CD4-positive, alpha-beta T cell (primary cell): ENCODE measurements at regions not wholly inside any gene's neighbourhood (a gene's known extent, or its start where the extent isn't known, plus 50 kb on each side); places are given as distances from the start of the nearest gene placed in this dataset.

Experiments used
- ATAC-seq: fragments of 200-7000 bp; cut with Tn5 transposase; one replicate; pipeline ENCODE4 v1.10.0; 2022; ENCODE audit warnings: mild to moderate bottlenecking; ENCODE audit not compliant: poor library complexity
- CTCF ChIA-PET: fragments of 350-600 bp; sonication (Branson Sonifier 250); formaldehyde crosslinking; loops from one replicate; lab custom pipeline; 2021; ENCODE audit warnings: antibody characterized with exemption, inconsistent platforms; lab: Charles Lee
- POLR2A ChIA-PET: fragments of 350-600 bp; sonication (Branson Sonifier 250); formaldehyde crosslinking; loops from one replicate; lab custom pipeline; 2021; ENCODE audit warnings: antibody characterized with exemption, inconsistent platforms; lab: Charles Lee
- DNase-seq, 14 experiments: peaks; one replicate each; pipeline ENCODE4 v3.0.0-alpha.2; 2013 to 2020; ENCODE audit warnings: mixed read lengths in 2 of 14
- H3K27ac ChIP-seq, 2 donors: one replicate each; pipeline versions ENCODE4 v1.5.1 to v1.7.0; 2013; ENCODE audit warnings: low read length in 2 of 2, low read depth in 1 of 2, mild to moderate bottlenecking in 1 of 2
- H3K27me3 ChIP-seq, 2 experiments: 1 replicate in 1 of 2; 2 replicates in 1 of 2; pipeline versions ENCODE4 v1.6.1 to v1.7.0; 2013; ENCODE audit warnings: low read length in 2 of 2, control low read depth in 1 of 2, mild to moderate bottlenecking in 1 of 2, moderate library complexity in 1 of 2; ENCODE audit not compliant: insufficient read depth in 2 of 2, control insufficient read depth in 1 of 2
- H3K36me3 ChIP-seq: one replicate; pipeline ENCODE4 v1.6.1; 2013; ENCODE audit warnings: low read length, control low read depth; ENCODE audit not compliant: insufficient read depth
- H3K4me1 ChIP-seq: one replicate; pipeline ENCODE4 v1.6.1; 2013; ENCODE audit warnings: low read length, control low read depth; ENCODE audit not compliant: insufficient read depth
- H3K4me3 ChIP-seq: one replicate; pipeline ENCODE4 v1.5.1; 2013; ENCODE audit warnings: mild to moderate bottlenecking, low read length, moderate library complexity
- H3K9me3 ChIP-seq, 2 experiments: 1 replicate in 1 of 2; 2 replicates in 1 of 2; pipeline versions ENCODE4 v1.6.1 to v1.7.0; 2013; ENCODE audit warnings: low read length in 2 of 2, mild to moderate bottlenecking in 2 of 2, control low read depth in 1 of 2, moderate library complexity in 1 of 2; ENCODE audit not compliant: control insufficient read depth in 1 of 2, insufficient read depth in 1 of 2
- H3K27ac Mint-ChIP-seq: one replicate; pipeline ENCODE4 v1.8.0; 2020; ENCODE audit warnings: mixed read lengths
- H3K27me3 Mint-ChIP-seq: one replicate; pipeline ENCODE4 v1.8.0; 2021; ENCODE audit warnings: mixed read lengths
- H3K36me3 Mint-ChIP-seq: one replicate; pipeline ENCODE4 v1.8.0; 2021; ENCODE audit warnings: low read depth, mixed read lengths
- H3K4me1 Mint-ChIP-seq: one replicate; pipeline ENCODE4 v1.8.0; 2021; ENCODE audit warnings: low read depth, mixed read lengths
- H3K4me3 Mint-ChIP-seq: one replicate; pipeline ENCODE4 v1.8.0; 2020; ENCODE audit warnings: mild to moderate bottlenecking, mixed read lengths
- H3K9me3 Mint-ChIP-seq: one replicate; pipeline ENCODE4 v1.8.0; 2020; ENCODE audit warnings: mixed read lengths
- CTCF ChIP-seq: fragments of 200-600 bp; IDR thresholded peaks from one replicate; pipeline ENCODE4 v1.8.0; 2022; ENCODE audit warnings: antibody characterized with exemption, mild to moderate bottlenecking
- intact Hi-C, 2 experiments: fragments of 100-400 bp; cut with DNase I in 1 of 2; cut with micrococcal nuclease in 1 of 2; formaldehyde crosslinking; loops; one replicate each; pipeline versions ENCODE4 v1.15.1 to v1.9.0; 2023 to 2025; cut with DNase I, micrococcal nuclease

- no peak for TF ChIP-seq CTCF
- Mint-ChIP-seq H3K36me3 (no peaks in the 10 kb centered on the region), H3K27me3 (no peaks in the 10 kb centered on the region), H3K4me3 (no peak overlapping the region), H3K27ac (no peak overlapping the region), H3K4me1 (no peaks in the 10 kb centered on the region), H3K9me3 (no peaks in the 10 kb centered on the region)
- ChIA-PET POLR2A (no interaction called here), CTCF (no interaction called here)
- Histone ChIP-seq H3K4me3 (no peak overlapping the region), H3K4me1 (no peaks in the 10 kb centered on the region), H3K27ac (no peak overlapping the region), H3K9me3 (no peaks in the 10 kb centered on the region), H3K36me3 (no peaks in the 10 kb centered on the region), H3K27me3 (no peaks in the 10 kb centered on the region)
- no peak for DNase-seq
- intact Hi-C loops: no loop called here
- no peak for ATAC-seq
These were observed 279.8 kb downstream of the DUSP6 start for GRCh38 chr12:89072294-89073026.

GRCh38 chr12:89070603-89071002 is 281.7 kb downstream of the DUSP6 start:
- CTCF ChIA-PET: no interaction called here
- Mint-ChIP-seq H3K27me3 (no peaks in the 10 kb centered on the region), H3K4me3 (no peak overlapping the region), H3K27ac (no peak overlapping the region), H3K9me3 (no peaks in the 10 kb centered on the region), H3K4me1 (no peaks in the 10 kb centered on the region), H3K36me3 (no peaks in the 10 kb centered on the region)
- no peak for TF ChIP-seq CTCF
- POLR2A ChIA-PET: no interaction called here
- intact Hi-C loops: no loop called here
- H3K4me1 ChIP-seq: no peaks in the 10 kb centered on the region
- H3K9me3 ChIP-seq: no peaks in the 10 kb centered on the region
- no peaks in the 10 kb centered on the region for H3K27me3 ChIP-seq
- no peak overlapping the region for H3K4me3 ChIP-seq
- ATAC-seq: no peak
- DNase-seq: no peak
- no peak overlapping the region for H3K27ac ChIP-seq
- no peaks in the 10 kb centered on the region for H3K36me3 ChIP-seq

- Histone ChIP-seq H3K4me1 (no peaks in the 10 kb centered on the region), H3K27ac (no peak overlapping the region), H3K4me3 (no peak overlapping the region), H3K9me3 (no peaks in the 10 kb centered on the region), H3K36me3 (no peaks in the 10 kb centered on the region), H3K27me3 (no peaks in the 10 kb centered on the region)
- Mint-ChIP-seq H3K9me3 (no peaks in the 10 kb centered on the region), H3K27ac (no peak overlapping the region), H3K36me3 (no peaks in the 10 kb centered on the region), H3K4me1 (no peaks in the 10 kb centered on the region), H3K27me3 (no peaks in the 10 kb centered on the region), H3K4me3 (no peak overlapping the region)
- no peak for DNase-seq
- ChIA-PET CTCF (no interaction called here), POLR2A (no interaction called here)
- no peak for TF ChIP-seq CTCF
- intact Hi-C loops: no loop called here
- ATAC-seq: no peak
These were observed 282.9 kb downstream of the DUSP6 start for GRCh38 chr12:89069431-89069830.
